HG02678 (cell line): ENCODE measurements at regions not wholly inside any gene's neighbourhood (a gene's known extent, or its start where the extent isn't known, plus 50 kb on each side); places are given as distances from the start of the nearest gene placed in this dataset.
"Not testable (repeated sequence)": the region's sequence is repeated elsewhere in the genome, so short reads cannot be mapped to it uniquely, and the experiment has no call there.

Experiments
- ATAC-seq: cut with Tn5 transposase; IDR thresholded peaks from one replicate; pipeline ENCODE4 v1.9.1; 2021; ENCODE audit warnings: mild to moderate bottlenecking, moderate library complexity; ENCODE audit not compliant: unreplicated experiment

DNA sequence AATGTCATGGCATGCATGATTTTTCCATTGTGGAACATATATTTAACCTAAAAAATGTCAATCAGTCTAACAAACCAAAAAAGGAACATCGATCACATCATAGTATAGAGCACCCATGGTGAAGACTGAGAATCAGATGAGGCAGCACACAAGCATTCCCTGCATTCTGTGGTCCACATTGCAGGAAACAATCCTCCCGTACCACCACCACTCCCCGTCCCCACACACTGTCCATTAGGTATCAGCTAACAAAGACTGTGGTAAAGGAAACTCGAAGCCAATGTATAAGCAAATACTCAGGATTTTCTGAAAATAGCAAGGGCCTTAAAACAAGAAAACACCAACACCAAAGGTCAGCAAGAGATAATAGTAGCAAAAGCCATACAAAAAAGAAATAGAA is 1104.4 kb upstream of the SEMA6A start:
- ATAC-seq = no peak

DNA sequence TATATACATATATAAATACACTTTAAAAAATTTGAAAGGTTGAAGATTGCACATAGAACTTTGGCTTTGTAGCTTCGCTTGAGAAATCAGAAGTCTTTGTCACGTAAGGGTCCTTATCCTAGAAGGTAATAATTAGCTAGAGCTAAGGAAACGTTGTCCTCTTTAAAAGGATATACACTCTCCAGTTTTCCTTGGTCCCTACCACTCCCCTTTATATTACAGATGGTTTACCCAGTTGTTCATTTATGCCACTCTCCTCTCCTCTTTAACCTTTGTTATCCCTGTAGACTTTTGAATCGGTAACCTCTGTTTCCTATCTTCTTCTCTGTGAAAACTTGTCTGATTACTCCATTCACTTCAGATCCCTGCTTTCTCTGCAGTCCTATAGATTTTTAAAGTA is 1101.0 kb upstream of the SEMA6A start:
- no peak for ATAC-seq

DNA sequence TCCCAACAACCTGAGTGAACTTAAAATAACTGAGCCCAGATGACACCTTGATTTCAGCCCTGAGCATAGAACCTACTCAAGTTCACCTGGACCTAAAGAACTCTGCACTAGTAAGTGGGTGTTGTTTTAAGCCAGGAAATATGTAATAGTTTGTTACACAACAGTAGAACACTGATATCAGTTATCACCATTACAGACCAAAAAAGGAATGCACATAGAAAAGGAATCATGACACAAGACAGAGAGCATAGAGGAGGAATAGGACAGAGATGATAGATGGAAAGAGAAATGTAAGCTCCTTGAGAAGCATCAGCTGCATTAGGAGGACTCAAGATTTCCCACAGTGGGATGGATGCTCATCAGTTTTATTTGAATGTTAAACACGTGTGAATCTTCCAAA is 1096.9 kb upstream of the SEMA6A start:
- ATAC-seq = no peak

DNA sequence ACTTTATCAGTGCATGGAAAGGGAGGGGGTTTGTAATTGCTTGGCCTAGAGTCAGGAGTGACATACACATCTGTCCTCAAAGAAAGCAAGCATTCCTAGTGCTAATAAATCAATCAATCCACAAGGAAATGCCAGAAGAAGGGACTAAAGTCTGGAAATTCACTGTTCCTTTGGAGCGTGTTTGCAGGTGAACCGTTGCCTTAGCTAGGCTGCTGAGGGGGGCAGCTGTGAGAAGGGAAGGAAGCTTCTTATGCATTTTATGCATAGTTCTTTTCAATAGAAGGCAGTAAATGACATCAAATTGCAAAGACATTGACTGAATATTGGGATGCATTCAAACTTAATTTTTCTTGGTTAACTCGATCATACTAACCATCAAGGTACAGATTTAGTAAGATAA is 1092.5 kb upstream of the SEMA6A start:
- no peak for ATAC-seq

DNA sequence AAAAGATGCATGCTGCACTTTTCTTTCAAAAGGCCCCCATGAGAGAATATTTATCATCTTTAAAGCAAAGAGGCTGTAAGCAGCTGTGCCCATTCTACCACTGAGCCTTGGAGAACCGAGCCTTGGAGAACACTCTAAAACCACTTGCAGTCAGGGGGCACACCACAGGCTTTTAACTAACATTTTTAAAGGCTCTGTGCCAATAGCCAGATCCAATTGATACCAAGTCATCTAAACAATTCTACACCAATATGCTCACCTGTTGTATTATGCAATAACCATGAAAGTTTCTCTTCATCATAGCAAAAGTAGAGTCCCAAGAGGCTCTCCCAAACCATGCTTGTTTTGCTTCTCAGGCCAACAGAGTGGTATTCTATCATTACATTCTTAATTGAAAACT is 1090.5 kb upstream of the SEMA6A start:
- no peak for ATAC-seq

DNA sequence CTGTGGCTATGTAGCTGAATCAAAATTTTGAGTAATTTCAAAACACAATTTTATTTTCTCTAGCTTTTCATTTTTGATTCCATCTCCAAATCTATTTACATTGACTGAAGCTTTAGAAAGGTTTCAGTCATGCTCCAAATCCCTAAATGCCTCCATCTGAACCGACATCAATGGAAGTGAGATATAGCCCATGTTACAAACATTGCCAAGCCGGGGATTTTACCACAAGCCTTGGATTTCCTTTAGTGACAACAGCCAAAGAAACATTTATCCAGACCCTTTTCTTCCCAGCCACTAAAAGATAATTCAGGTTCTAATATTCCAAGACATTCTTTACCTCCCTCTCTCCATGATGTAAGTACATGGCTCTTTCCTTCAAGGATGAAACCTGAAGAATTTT is 1087.7 kb upstream of the SEMA6A start:
- ATAC-seq = no peak

DNA sequence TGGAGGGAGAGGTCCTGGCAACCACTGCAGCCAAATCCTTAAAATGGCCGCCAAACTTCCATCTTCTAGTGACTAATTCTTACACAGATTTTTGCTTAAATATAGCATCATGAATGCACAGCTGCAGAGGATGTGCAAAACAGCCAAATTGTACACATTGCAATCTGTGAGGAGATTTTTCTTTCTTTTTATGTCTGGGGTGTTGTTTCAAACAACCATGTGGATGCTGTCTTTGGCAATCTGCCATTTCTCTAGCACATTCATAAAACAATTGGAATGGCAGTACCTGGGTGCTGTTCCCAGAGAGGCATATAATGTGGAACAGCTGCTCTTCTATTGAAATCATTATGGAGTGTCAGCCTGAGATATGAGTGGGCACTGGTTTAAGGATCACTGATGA is 1082.9 kb upstream of the SEMA6A start:
- no peak for ATAC-seq

DNA sequence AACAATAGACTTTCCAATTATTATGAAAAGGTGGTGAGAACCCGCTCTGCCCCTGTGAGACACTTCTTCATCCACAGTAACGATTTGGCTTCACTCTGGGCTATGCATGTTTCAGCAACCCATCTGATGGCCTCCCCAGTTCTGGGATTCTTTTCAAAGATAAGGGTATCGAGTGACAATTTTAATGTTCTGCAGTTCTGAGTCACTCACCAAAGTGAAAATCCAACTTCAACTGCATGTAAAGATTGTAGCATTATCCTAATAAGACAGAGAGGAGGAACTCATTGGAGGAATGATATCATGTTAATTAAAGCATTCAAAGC is 1078.3 kb upstream of the SEMA6A start:
- no peak for ATAC-seq

DNA sequence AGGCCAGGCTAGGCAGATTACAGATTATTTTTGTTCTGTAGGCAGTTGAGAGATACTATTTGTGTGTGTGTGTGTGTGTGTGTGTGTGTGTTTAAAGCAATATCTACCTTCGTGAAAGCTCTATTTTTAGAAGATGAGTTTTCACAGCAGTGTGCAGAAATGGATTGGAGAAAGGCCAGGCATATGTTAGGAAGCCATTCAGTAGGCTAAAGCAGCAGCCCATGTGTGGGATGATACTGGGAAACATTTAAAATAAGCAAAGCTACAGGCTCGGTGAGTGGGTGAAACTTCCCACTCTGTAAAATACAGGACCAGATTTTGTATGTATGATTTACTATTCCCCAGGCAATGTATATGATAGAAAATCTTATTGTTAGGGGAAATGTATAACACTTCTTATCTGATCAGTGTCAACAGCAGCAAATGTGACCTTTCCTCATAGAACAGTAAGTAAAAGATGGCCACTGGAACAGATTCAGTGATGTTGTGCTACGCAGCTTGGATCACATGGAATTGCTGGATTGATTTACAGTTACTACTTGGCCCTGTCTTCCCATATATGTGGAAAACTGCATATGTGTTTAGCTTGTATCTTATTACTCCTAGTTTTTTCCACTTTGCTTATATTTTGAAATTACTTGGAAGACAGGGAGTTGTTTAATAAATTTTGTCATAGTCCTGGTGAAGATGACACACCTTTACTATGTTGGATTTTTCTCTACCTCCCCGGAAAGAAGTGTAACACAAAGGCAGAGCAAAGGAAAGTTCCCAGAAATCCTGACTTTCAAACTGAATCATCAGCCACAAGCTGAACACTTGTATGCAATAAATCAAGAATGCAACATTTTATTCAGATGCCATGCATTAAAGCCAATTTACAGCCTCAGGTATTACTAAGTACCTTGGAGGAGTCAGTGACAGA is 1077.7 kb upstream of the SEMA6A start:
- ATAC-seq = no peak

DNA sequence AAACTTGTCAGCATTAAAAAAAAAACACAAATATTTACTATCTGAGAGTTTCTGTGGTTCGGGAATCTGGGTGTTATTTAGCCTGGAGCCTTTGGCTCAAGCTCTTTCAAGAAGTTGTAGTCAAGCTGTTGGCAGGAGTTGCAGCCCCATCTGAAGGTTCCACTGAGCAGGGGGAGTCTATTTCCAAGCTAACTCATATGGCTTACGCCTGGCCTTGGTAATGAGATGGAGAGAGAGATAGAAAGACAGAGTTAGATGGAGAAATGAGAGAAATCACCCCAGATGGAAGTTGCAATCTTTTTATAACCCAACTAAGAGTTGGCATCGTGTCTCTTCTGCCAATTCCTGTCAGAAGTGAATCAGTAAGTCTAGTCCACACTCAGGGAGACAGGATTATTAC is 1075.2 kb upstream of the SEMA6A start:
- no peak for ATAC-seq

DNA sequence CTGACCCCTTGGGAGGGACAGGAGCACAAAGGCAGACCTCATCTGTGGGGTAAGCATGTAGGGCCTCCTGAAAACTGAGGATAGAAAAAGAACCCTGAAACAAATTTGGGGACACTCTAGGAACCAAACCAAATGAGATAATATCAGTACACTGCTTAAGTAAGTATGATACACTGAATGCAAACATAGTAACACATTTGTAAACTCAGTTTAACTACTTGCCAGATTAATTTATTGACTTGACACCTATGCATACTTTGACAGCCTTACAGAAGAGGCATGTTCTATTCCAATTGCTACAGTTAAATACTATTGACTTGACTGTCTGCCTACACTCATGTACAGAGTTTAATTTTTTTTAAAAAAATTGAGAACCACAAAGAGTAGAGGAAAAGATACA is 1070.8 kb upstream of the SEMA6A start:
- no peak for ATAC-seq

DNA sequence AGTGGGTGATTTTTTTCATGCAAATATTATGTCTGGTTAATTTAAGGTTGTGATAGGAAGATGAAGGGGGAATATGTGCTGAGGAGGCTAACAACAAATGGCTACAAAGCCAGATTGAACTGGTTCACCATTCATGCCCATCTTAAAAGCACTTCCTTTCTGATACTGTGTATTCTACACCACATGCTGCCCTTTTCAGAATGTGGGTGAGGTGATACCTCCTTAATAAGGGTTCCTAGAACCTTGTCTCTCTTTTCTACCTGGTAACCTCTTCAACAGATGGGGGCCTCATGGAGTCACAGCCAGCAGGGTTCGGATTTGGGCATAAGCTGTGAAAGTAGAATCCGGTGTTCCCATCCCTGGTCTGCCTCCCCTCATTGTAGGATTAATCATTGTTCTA is 1064.0 kb upstream of the SEMA6A start:
- ATAC-seq = no peak

DNA sequence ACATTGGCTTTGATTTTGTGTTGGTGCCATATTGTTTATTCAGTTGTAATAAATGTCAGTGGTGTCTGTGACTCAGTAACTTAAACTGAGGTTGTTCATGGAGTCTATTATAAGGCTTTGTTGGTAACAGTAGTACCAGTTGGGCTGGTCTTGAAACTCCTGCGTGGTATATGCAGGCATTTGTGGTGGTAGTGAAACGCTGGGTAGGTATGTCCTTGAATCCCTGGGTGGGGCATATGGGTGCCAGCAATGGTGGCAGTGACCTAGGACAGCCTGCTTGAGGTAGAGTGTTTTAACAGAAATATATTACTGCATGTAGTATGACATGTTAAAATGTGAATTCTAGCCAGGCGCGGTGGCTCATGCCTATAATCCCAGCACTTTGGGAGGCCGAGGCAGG is 1058.5 kb upstream of the SEMA6A start:
- ATAC-seq = no peak

DNA sequence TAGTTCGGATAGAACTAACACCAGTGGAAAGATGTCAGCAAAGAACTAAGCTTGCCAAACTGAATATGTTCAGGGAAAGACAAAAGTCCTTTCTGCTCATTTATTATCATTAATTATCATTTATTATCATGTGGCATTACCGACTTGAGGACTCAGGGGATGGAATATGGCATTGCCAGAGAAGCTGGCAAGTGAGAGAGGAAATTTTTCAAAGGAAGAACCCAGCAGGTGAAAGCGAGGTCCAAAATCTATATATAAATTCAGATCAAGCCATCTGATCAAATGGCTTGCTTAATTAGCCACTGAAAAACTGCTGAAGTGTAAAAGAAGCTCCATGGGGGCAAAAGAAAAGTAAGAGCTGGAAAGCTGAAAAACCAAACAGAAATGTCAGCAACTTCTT is 1049.6 kb upstream of the SEMA6A start:
- ATAC-seq = no peak

DNA sequence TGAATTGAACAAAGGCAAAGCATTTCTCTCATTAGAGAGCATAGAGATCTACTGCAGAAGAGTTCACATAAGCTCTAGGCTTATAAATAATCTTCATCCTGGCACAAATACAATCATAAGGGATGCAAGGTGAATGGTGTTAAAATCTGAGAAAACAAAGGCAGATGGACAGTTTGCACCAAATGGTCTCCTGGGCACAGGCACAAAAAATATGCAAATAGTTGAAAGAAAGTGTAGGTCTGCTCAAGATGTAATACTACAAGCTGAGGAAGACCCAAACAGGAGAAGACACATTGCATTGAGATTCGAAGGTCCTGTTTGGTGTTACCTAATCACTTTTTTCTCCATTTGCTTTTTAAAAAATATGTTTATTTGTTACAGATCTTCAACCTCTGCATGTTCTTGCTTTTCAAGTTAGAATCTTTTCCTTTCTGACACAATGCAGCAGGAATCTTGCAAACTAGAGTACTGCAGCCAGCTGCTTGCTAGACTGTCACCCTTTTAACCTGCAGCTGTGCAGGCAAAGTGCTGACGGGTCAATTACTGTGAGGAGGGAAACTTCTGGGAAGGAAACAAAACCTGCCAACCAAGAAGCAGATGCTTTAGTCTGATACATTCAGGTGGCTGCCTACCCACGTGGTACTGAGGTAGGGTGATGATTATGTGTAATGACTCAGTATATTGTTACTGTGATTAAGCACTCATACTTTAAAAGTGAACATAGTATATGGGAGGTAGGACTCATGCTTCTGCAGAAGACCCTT is 1048.6 kb upstream of the SEMA6A start:
- no peak for ATAC-seq

DNA sequence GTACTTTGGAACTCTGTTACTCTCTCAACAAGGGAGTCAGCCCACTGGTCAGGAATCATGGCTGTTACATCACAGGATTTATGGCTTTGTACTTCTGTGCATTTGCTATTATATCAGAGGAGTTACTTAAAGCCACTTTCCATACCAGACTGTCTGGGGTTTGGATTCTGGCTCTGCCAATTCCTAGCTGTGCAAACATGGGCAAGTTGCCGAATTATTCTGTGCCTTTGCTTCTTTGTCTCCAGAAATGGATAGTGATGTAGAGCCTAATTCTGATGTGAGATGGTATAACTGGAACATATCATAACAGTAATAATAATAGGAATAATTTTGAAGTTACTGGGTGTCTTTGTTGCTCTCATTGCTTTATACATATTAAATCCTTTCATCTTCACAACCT is 1047.3 kb upstream of the SEMA6A start:
- ATAC-seq = no peak

DNA sequence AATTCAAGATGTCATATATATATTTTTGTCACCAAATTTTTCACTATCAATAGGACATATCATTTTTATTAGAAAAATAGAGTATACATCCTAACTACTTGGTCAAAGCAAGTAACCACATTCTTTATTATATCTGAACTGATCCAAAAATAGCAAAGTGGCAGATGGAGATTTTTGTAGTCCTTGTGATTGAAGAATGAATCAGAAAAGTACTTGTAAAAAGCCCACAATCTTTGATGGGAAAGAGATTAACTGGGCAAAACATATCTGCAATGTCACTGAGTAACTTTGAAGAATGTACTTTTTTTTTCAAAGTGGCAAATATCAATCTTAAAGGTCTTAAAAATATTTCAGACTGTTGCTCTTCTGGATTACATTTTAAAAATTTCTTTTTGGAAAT is 1040.6 kb upstream of the SEMA6A start:
- no peak for ATAC-seq

DNA sequence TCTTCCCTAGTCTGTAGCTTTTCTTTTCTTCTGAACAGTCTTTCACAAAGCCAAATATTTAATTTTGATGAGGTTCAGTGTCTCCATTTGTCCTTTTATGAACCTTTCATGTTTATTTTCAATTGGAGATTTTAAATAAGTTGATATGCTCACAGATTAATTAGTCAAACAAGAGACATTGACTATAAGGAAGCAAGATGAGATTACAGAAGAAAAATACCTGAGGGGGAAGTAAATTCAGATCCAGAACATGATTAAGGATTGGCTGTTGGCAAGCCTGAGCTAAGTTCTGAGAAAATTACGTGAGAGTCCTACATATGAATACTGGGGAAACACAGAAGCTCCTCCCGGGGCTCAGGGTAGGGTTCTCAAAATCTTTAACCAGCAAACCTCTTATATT is 1039.8 kb upstream of the SEMA6A start:
- ATAC-seq = no peak

DNA sequence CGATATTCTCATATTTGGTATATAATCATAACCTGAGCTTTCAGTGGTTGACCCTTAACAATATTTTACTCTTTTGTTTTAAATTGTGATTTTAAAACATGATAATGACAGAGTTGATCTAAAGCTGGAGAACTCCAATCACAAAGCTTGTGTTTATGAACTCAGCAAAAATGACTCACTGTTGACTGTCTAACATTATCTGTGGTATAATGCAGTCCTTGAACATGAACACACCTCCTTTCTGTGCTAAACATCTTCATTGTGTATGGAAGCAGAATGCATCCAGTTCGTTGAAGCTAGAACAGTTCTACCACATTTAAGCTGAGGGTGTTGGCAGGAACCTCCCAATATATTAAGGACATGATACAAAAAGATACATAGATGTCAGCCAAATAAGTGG is 1030.2 kb upstream of the SEMA6A start:
- no peak for ATAC-seq

DNA sequence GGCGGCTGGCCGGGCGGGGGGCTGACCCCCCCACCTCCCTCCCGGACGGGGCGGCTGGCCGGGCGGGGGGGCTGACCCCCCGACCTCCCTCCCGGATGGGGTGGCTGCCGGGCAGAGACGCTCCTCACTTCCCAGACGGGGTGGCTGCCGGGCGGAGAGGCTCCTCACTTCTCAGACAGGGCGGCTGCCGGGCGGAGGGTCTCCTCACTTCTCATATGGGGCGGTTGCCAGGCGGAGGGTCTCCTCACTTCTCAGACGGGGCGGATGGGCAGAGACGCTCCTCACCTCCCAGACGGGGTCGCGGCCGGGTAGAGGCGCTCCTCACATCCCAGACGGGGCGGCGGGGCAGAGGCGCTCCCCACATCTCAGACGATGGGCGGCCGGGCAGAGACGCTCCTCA is 1025.2 kb upstream of the SEMA6A start:
- not testable (repeated sequence) for ATAC-seq

DNA sequence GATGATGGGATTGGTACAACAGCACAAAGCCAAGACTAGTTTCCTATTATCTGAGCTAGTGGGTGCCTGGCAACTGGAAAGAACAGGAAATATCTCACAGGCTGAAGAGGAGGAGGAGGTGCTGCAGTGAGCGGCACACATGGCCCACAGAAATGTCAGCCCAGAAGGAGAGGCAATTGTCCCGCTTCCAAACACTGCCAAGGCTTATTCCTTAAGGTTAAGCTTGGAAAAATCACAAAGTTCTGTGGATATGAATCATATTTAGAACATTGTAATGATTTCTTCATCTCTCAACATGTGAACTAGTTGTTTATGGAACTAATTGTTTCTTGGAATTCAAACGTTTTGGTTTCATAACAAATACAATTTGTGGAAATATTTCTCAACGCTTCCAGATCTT is 1019.5 kb upstream of the SEMA6A start:
- ATAC-seq = no peak

DNA sequence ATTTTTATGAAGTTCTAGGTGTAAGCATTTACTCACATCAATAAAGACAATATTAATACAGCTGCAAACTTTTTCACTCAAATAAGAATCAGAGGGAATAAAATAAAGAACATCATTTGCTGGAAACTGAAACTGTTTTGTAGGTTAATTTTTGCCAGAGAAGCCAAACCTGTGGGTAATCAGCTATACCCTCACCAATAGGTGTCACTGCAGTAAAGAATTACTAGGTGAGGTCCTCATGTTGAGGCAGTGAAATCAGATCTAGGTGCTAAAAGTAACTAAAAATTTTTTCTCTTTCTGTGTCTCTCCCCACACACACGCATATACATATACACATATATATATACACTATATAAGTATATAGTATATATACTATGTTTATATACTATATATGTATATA is 1016.3 kb upstream of the SEMA6A start:
- ATAC-seq = peak; percentile 76
